ENCODE measurements at regions not wholly inside any gene's neighbourhood (a gene's known extent, or its start where the extent isn't known, plus 50 kb on each side); places are given as distances from the start of the nearest gene placed in this dataset.
"Not testable (repeated sequence)": the region's sequence is repeated elsewhere in the genome, so short reads cannot be mapped to it uniquely, and the experiment has no call there.

GRCh38 chr1:109845658-109846057, 65.0 kb upstream of the CSF1 start:
- no peak overlapping the region for H3K27ac ChIP-seq
- TF ChIP-seq CTCF (conservative IDR thresholded peaks at IDR 0.05): no peak
- no peak for TF ChIP-seq ZFX (IDR thresholded peaks at IDR 0.05)

- TF ChIP-seq CTCF (conservative IDR thresholded peaks at IDR 0.05) (no peak), ZFX (IDR thresholded peaks at IDR 0.05) (no peak)
- no peak overlapping the region; the same call in 1 of the 2 replicates for H3K27ac ChIP-seq
These were observed 66.0 kb upstream of the CSF1 start for GRCh38 chr1:109844609-109845008.

- TF ChIP-seq CTCF (conservative IDR thresholded peaks at IDR 0.05): no peak
- TF ChIP-seq ZFX (IDR thresholded peaks at IDR 0.05): no peak
- no peak overlapping the region for H3K27ac ChIP-seq
These were observed 70.5 kb upstream of the CSF1 start for GRCh38 chr1:109840011-109840629.

- H3K27ac ChIP-seq: not testable (repeated sequence)
These were observed 71.4 kb upstream of the CSF1 start for GRCh38 chr1:109839276-109839675.

GRCh38 chr1:109838838-109839240, 71.8 kb upstream of the CSF1 start:
- H3K27ac ChIP-seq: no peak overlapping the region
- TF ChIP-seq CTCF (conservative IDR thresholded peaks at IDR 0.05): no peak
- TF ChIP-seq ZFX (IDR thresholded peaks at IDR 0.05): no peak

- H3K27ac ChIP-seq: no peak overlapping the region
- TF ChIP-seq ZFX (IDR thresholded peaks at IDR 0.05) (no peak), CTCF (conservative IDR thresholded peaks at IDR 0.05) (no peak)
These were observed 72.6 kb upstream of the CSF1 start for GRCh38 chr1:109837852-109838570.

- H3K27ac ChIP-seq: not testable (repeated sequence)
These were observed 71.9 kb upstream of the EPS8L3 start for GRCh38 chr1:109835645-109836044.

- no peak overlapping the region for H3K27ac ChIP-seq
- TF ChIP-seq CTCF (conservative IDR thresholded peaks at IDR 0.05) (no peak), ZFX (IDR thresholded peaks at IDR 0.05) (no peak)
These were observed 71.2 kb upstream of the EPS8L3 start for GRCh38 chr1:109834951-109835350.

Data from C4-2B (cell line).